OCI-LY1 (cell line): ENCODE measurements at regions not wholly inside any gene's neighbourhood (a gene's known extent, or its start where the extent isn't known, plus 50 kb on each side); places are given as distances from the start of the nearest gene placed in this dataset.

Source experiments
- H2AFZ ChIP-seq: fragments of 200-600 bp; sonication (generic), shearing (Covaris generic); 2 replicates; pipeline ENCODE4 v1.6.0; 2014; ENCODE audit warnings: antibody characterized with exemption, mild to moderate bottlenecking, low read length
- H3F3A ChIP-seq: fragments of 200-600 bp; sonication (generic), shearing (Covaris generic); 2 replicates; pipeline ENCODE4 v1.6.0; 2014; ENCODE audit warnings: mild to moderate bottlenecking, antibody characterized with exemption, low read length, moderate library complexity; ENCODE audit not compliant: insufficient read depth
- H3K27ac ChIP-seq: fragments of 200-600 bp; sonication (generic); 2 replicates; pipeline ENCODE4 v1.5.1; 2014; ENCODE audit warnings: low read length, mixed run types, mild to moderate bottlenecking, low read depth; ENCODE audit not compliant: poor library complexity, severe bottlenecking
- H3K27me3 ChIP-seq: fragments of 200-600 bp; sonication (generic); 2 replicates; pipeline ENCODE4 v1.6.0; 2014; ENCODE audit warnings: antibody characterized with exemption, mild to moderate bottlenecking, low read length, moderate library complexity; ENCODE audit not compliant: insufficient read depth
- H3K36me3 ChIP-seq: fragments of 200-600 bp; sonication (generic); 2 replicates; pipeline ENCODE4 v1.6.1; 2014; ENCODE audit warnings: mild to moderate bottlenecking, antibody characterized with exemption, low read length, moderate library complexity, mixed read lengths; ENCODE audit not compliant: insufficient read depth
- H3K4me1 ChIP-seq: fragments of 200-600 bp; sonication (generic); 2 replicates; pipeline ENCODE4 v1.5.1; 2014; ENCODE audit warnings: mild to moderate bottlenecking, low read length, moderate library complexity; ENCODE audit not compliant: insufficient read depth, severe bottlenecking
- H3K4me2 ChIP-seq: fragments of 200-600 bp; sonication (generic), shearing (Covaris generic); 2 replicates; pipeline ENCODE4 v1.6.1; 2014; ENCODE audit warnings: low read length
- H3K4me3 ChIP-seq: fragments of 200-600 bp; sonication (generic); 2 replicates; pipeline ENCODE4 v1.5.1; 2014; ENCODE audit warnings: low read length, low read depth, mild to moderate bottlenecking, mixed read lengths; ENCODE audit not compliant: poor library complexity, severe bottlenecking
- H3K79me2 ChIP-seq: fragments of 200-600 bp; shearing (Covaris generic); 2 replicates; pipeline ENCODE4 v1.6.1; 2016; ENCODE audit warnings: mixed run types, low read length, mixed read lengths; ENCODE audit not compliant: insufficient read depth
- H3K9ac ChIP-seq: fragments of 200-600 bp; sonication (generic), shearing (Covaris generic); 2 replicates; pipeline ENCODE4 v1.6.1; 2014; ENCODE audit warnings: mild to moderate bottlenecking, low read length, mixed read lengths
- H3K9me2 ChIP-seq: fragments of 200-600 bp; sonication (generic), shearing (Covaris generic); 2 replicates; pipeline ENCODE4 v1.6.1; 2014; ENCODE audit warnings: low read depth, mild to moderate bottlenecking, low read length, mixed read lengths
- H3K9me3 ChIP-seq: fragments of 200-600 bp; shearing (Covaris generic); 2 replicates; pipeline ENCODE4 v1.6.1; 2014; ENCODE audit warnings: low read length, mixed read lengths
- H4K20me1 ChIP-seq: fragments of 200-600 bp; sonication (generic), shearing (Covaris generic); 2 replicates; pipeline ENCODE4 v1.6.0; 2016; ENCODE audit warnings: mild to moderate bottlenecking, low read length; ENCODE audit not compliant: insufficient read depth
- CTCF ChIP-seq: fragments of 200-600 bp; sonication (generic), shearing (Covaris generic); IDR thresholded peaks from 2 replicates; pipeline ENCODE4 v1.5.1; 2017; ENCODE audit warnings: mild to moderate bottlenecking, antibody characterized with exemption, low read length, moderate library complexity, mixed read lengths
- EZH2 ChIP-seq: fragments of 200-600 bp; sonication (generic), shearing (Covaris generic); IDR thresholded peaks from 2 replicates; pipeline ENCODE4 v1.8.0; 2017; ENCODE audit warnings: borderline replicate concordance, mixed run types, mild to moderate bottlenecking, antibody characterized with exemption, low read length, moderate library complexity, mixed read lengths

- H3K36me3 ChIP-seq, result no peaks in the 10 kb centered on the region
- H3K4me3 ChIP-seq, result no peak overlapping the region
- no peak overlapping the region for H2AFZ ChIP-seq
- no peaks in the 10 kb centered on the region for H4K20me1 ChIP-seq
- TF ChIP-seq EZH2, result no peak
- no peak for TF ChIP-seq CTCF
- H3K9me2 ChIP-seq, result no peaks in the 10 kb centered on the region
- no peak overlapping the region for H3K4me2 ChIP-seq
- H3K79me2 ChIP-seq, result no peaks in the 10 kb centered on the region
- no peaks in the 10 kb centered on the region for H3K4me1 ChIP-seq
- H3F3A ChIP-seq, result no peaks in the 10 kb centered on the region
- H3K27ac ChIP-seq, result no peak overlapping the region
- no peaks in the 10 kb centered on the region for H3K9me3 ChIP-seq
- no peak overlapping the region for H3K9ac ChIP-seq
- H3K27me3 ChIP-seq, result no peaks in the 10 kb centered on the region
Measured at GRCh38 chr16:51573191-51573590, 422.1 kb upstream of the SALL1 start.

- no peaks in the 10 kb centered on the region for H3K9me3 ChIP-seq
- TF ChIP-seq EZH2, result no peak
- TF ChIP-seq CTCF, result no peak
- H3K27ac ChIP-seq, result no peak overlapping the region
- H3K4me3 ChIP-seq, result no peak overlapping the region
- H3K36me3 ChIP-seq, result no peaks in the 10 kb centered on the region
- no peaks in the 10 kb centered on the region for H3K9me2 ChIP-seq
- no peaks in the 10 kb centered on the region for H3K27me3 ChIP-seq
- H3K9ac ChIP-seq, result no peak overlapping the region
- no peaks in the 10 kb centered on the region for H4K20me1 ChIP-seq
- H3K4me1 ChIP-seq, result no peaks in the 10 kb centered on the region
- H3K79me2 ChIP-seq, result no peaks in the 10 kb centered on the region
- no peak overlapping the region for H3K4me2 ChIP-seq
- H2AFZ ChIP-seq, result no peak overlapping the region
- no peaks in the 10 kb centered on the region for H3F3A ChIP-seq
Measured at GRCh38 chr16:51569203-51569931, 418.3 kb upstream of the SALL1 start.

- no peaks in the 10 kb centered on the region for H3K9me3 ChIP-seq
- H3K4me1 ChIP-seq, result no peaks in the 10 kb centered on the region
- H4K20me1 ChIP-seq, result no peaks in the 10 kb centered on the region
- no peak overlapping the region for H3K27ac ChIP-seq
- no peak overlapping the region for H3K9ac ChIP-seq
- H3K27me3 ChIP-seq, result no peaks in the 10 kb centered on the region
- no peak overlapping the region for H2AFZ ChIP-seq
- H3K79me2 ChIP-seq, result no peaks in the 10 kb centered on the region
- no peak overlapping the region for H3K4me3 ChIP-seq
- no peak overlapping the region for H3K4me2 ChIP-seq
- no peaks in the 10 kb centered on the region for H3F3A ChIP-seq
- H3K9me2 ChIP-seq, result no peaks in the 10 kb centered on the region
- TF ChIP-seq EZH2 (no peak), CTCF (no peak)
- no peaks in the 10 kb centered on the region for H3K36me3 ChIP-seq
Measured at GRCh38 chr16:51567911-51568310, 416.8 kb upstream of the SALL1 start.
